Activated naive CD8-positive, alpha-beta T cell treated with anti-CD3 and anti-CD28 coated beads, Interleukin-2, amount 50 U/mL, for 24 hours (primary cell): ENCODE measurements at regions not wholly inside any gene's neighbourhood (a gene's known extent, or its start where the extent isn't known, plus 50 kb on each side); places are given as distances from the start of the nearest gene placed in this dataset.
A peak's percentile ranks its signal among the peaks of the same experiment; 100 is the strongest.

Source experiments
- ATAC-seq: fragments of 150-1000 bp; cut with Tn5 transposase; one replicate; pipeline ENCODE4 v1.10.0; 2021
- DNase-seq: peaks from one replicate; pipeline ENCODE4 v3.0.0; 2021
- H3K27ac Mint-ChIP-seq: one replicate; pipeline ENCODE4 v1.8.0; 2021; ENCODE audit warnings: mild to moderate bottlenecking, mixed read lengths
- H3K27me3 Mint-ChIP-seq: one replicate; pipeline ENCODE4 v1.8.0; 2021; ENCODE audit warnings: mixed read lengths
- H3K36me3 Mint-ChIP-seq: one replicate; pipeline ENCODE4 v1.8.0; 2021; ENCODE audit warnings: low read depth, mixed read lengths
- H3K4me1 Mint-ChIP-seq: one replicate; pipeline ENCODE4 v1.8.0; 2021; ENCODE audit warnings: mixed read lengths
- H3K4me3 Mint-ChIP-seq: one replicate; pipeline ENCODE4 v1.8.0; 2021; ENCODE audit warnings: mild to moderate bottlenecking, moderate library complexity, mixed read lengths
- H3K9me3 Mint-ChIP-seq: one replicate; pipeline ENCODE4 v1.8.0; 2021; ENCODE audit warnings: mixed read lengths

- DNase-seq, result no peak
- Mint-ChIP-seq H3K36me3 (no peaks in the 10 kb centered on the region), H3K9me3 (peaks cover 4% of the 10 kb centered on the region), H3K4me1 (no peaks in the 10 kb centered on the region), H3K27ac (no peak overlapping the region), H3K4me3 (no peak overlapping the region), H3K27me3 (peaks cover 14% of the 10 kb centered on the region)
- no peak for ATAC-seq
These were observed 110.7 kb upstream of the GZMB start for GRCh38 chr14:24744641-24745040.

- ATAC-seq (no peak), DNase-seq (no peak)
- H3K27ac Mint-ChIP-seq, result no peak overlapping the region
- H3K9me3 Mint-ChIP-seq, result no peaks in the 10 kb centered on the region
- H3K36me3 Mint-ChIP-seq, result no peaks in the 10 kb centered on the region
- peaks cover 4% of the 10 kb centered on the region for H3K27me3 Mint-ChIP-seq
- H3K4me1 Mint-ChIP-seq, result no peaks in the 10 kb centered on the region
- no peak overlapping the region for H3K4me3 Mint-ChIP-seq
These were observed 107.9 kb upstream of the GZMB start for GRCh38 chr14:24741871-24742270.

GRCh38 chr14:24735984-24736630 lies 102.1 kb upstream of the GZMB start:
- DNase-seq (no peak), ATAC-seq (no peak)
- Mint-ChIP-seq H3K4me3 (no peak overlapping the region), H3K27ac (no peak overlapping the region), H3K4me1 (no peaks in the 10 kb centered on the region), H3K9me3 (no peaks in the 10 kb centered on the region), H3K36me3 (no peaks in the 10 kb centered on the region), H3K27me3 (peaks cover 10% of the 10 kb centered on the region)

DNA sequence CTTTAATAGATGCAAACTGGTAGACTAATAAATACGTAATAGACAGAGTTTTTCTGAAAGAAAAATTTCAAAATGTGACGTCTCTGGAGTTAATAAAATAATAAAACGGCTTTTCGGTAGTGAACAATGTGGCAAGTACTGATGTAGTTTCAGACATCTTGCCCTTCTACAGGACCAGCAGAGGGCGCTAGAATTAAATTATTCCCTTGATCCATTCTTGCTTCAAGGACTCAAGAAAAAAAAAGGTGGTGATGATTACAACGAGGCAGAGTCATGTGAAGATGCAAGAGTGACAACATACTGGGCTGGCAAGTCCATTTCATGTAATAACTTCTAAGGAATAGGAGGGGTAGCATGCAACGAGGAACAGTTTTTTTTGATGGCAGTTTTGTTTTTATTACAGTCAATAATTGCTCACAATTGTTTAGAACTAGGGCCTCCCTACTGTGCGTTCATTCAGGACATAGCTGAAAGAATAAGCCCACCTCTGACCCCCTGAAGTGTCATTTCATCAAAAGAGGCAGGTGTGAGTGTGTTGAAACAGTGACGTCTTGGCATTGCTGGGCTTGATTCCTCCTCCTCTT lies 101.0 kb upstream of the GZMB start:
- no peaks in the 10 kb centered on the region for H3K36me3 Mint-ChIP-seq
- H3K9me3 Mint-ChIP-seq, result no peaks in the 10 kb centered on the region
- H3K4me1 Mint-ChIP-seq, result no peaks in the 10 kb centered on the region
- DNase-seq (peak; percentile 32), ATAC-seq (no peak)
- peaks cover 10% of the 10 kb centered on the region for H3K27me3 Mint-ChIP-seq
- H3K27ac Mint-ChIP-seq, result no peak overlapping the region
- H3K4me3 Mint-ChIP-seq, result no peak overlapping the region

DNA sequence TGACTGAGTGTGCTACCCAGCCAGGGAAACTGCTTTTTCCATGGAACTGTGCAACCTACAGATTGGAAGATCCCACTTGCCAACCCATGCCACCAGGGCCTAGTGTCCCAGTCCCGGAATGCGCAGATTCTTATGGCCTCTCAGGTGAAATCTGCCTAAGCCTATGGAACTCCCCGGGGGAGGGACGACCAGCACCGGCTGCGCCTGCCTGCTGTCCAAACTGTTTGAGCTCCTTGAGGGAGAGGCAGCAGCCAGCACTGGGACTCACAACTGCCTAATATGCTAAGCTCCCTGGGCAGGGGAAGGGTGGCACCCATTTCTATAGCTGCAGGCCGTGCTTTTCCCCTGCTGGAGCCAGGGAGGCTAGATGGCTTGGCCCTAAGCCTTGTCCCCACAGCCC lies 92.5 kb upstream of the GZMB start:
- H3K4me3 Mint-ChIP-seq, result no peak overlapping the region
- no peak overlapping the region for H3K27ac Mint-ChIP-seq
- peaks cover 8% of the 10 kb centered on the region for H3K4me1 Mint-ChIP-seq
- H3K9me3 Mint-ChIP-seq, result peaks cover 7% of the 10 kb centered on the region
- DNase-seq, result no peak
- H3K27me3 Mint-ChIP-seq, result peaks cover 25% of the 10 kb centered on the region
- no peaks in the 10 kb centered on the region for H3K36me3 Mint-ChIP-seq
- ATAC-seq, result no peak

DNA sequence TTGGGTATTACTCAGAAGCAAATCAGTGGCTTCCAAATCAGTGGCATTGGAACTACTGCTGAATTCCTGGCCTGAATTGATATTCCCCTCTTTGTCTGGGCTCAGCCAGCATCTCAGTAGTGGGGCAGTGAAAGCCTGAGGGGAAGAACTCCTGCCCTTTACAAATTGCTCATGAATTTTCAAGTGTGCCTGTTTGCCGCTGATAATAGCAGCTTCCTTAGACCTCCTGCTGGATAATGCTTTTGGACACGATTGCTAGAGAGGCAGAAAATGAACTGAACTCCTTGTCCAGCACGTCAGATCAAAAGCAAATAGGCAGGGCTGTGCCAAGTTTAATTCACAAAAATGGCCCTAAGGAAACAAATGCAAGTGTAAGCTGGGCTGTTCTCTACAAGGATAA lies 91.3 kb upstream of the GZMB start:
- DNase-seq (no peak), ATAC-seq (no peak)
- no peaks in the 10 kb centered on the region for H3K36me3 Mint-ChIP-seq
- H3K4me1 Mint-ChIP-seq, result peaks cover 8% of the 10 kb centered on the region
- H3K27ac Mint-ChIP-seq, result no peak overlapping the region
- peaks cover 7% of the 10 kb centered on the region for H3K9me3 Mint-ChIP-seq
- H3K27me3 Mint-ChIP-seq, result peaks cover 25% of the 10 kb centered on the region
- H3K4me3 Mint-ChIP-seq, result no peak overlapping the region

- Mint-ChIP-seq H3K9me3 (no peaks in the 10 kb centered on the region), H3K36me3 (no peaks in the 10 kb centered on the region), H3K4me1 (peaks cover 8% of the 10 kb centered on the region), H3K27me3 (peaks cover 26% of the 10 kb centered on the region), H3K27ac (no peak overlapping the region), H3K4me3 (no peak overlapping the region)
- DNase-seq (no peak), ATAC-seq (no peak)
These were observed 87.8 kb upstream of the GZMB start for GRCh38 chr14:24721775-24722174.

DNA sequence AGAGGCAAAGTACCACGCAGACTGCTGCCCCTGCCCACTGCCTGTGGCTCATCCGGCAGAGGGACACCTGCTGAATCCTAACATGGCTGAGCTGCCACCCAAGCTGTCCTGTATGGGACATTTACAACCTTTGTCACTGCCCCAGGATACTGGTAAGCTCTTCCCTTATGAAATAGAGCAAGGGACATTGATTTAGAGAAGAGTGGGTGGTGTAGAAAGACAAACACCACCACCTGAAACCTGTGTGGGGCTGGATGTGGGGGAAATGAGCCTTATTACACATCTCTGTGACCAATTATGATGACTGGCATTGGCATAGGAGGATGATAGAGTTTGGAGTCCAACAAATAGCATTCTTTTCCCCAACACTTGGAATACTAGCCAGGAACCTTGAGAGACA lies 81.2 kb upstream of the GZMB start:
- Mint-ChIP-seq H3K36me3 (no peaks in the 10 kb centered on the region), H3K4me1 (peaks cover 7% of the 10 kb centered on the region), H3K27ac (no peak overlapping the region), H3K9me3 (no peaks in the 10 kb centered on the region), H3K27me3 (peaks cover 22% of the 10 kb centered on the region), H3K4me3 (no peak overlapping the region)
- ATAC-seq, result peak; percentile 58
- DNase-seq, result no peak

- no peaks in the 10 kb centered on the region for H3K9me3 Mint-ChIP-seq
- peaks cover 7% of the 10 kb centered on the region for H3K4me1 Mint-ChIP-seq
- H3K4me3 Mint-ChIP-seq, result no peak overlapping the region
- no peaks in the 10 kb centered on the region for H3K36me3 Mint-ChIP-seq
- H3K27ac Mint-ChIP-seq, result no peak overlapping the region
- peaks cover 18% of the 10 kb centered on the region for H3K27me3 Mint-ChIP-seq
- DNase-seq (no peak), ATAC-seq (no peak)
These were observed 79.4 kb upstream of the GZMB start for GRCh38 chr14:24713404-24713803.

DNA sequence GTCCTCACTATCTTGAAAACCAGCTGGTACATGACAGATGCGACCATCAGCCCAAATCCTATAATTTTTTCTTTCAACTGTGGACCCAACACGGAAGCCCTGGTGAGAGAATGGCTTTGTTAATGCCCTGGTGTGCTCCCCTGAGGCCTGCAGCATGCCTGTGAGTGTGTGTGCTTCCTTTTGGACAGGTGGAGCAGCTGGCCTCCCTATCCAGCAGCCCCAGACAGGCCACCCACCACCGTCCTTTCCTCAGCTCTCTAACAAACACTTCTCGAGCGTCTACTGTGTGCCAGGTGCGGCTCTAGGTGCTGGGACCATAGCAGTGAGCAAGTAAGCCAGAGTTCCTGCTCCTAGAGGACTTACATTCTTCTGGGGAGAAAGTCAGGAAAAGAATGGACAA lies 78.9 kb upstream of the GZMB start:
- no peak overlapping the region for H3K4me3 Mint-ChIP-seq
- H3K27me3 Mint-ChIP-seq, result peaks cover 16% of the 10 kb centered on the region
- H3K4me1 Mint-ChIP-seq, result peaks cover 7% of the 10 kb centered on the region
- no peaks in the 10 kb centered on the region for H3K9me3 Mint-ChIP-seq
- ATAC-seq (no peak), DNase-seq (no peak)
- H3K36me3 Mint-ChIP-seq, result no peaks in the 10 kb centered on the region
- H3K27ac Mint-ChIP-seq, result no peak overlapping the region

GRCh38 chr14:24712374-24712773 lies 78.4 kb upstream of the GZMB start:
- no peaks in the 10 kb centered on the region for H3K36me3 Mint-ChIP-seq
- H3K27me3 Mint-ChIP-seq, result peaks cover 16% of the 10 kb centered on the region
- H3K9me3 Mint-ChIP-seq, result no peaks in the 10 kb centered on the region
- DNase-seq (no peak), ATAC-seq (no peak)
- H3K4me1 Mint-ChIP-seq, result peaks cover 7% of the 10 kb centered on the region
- no peak overlapping the region for H3K4me3 Mint-ChIP-seq
- no peak overlapping the region for H3K27ac Mint-ChIP-seq

DNA sequence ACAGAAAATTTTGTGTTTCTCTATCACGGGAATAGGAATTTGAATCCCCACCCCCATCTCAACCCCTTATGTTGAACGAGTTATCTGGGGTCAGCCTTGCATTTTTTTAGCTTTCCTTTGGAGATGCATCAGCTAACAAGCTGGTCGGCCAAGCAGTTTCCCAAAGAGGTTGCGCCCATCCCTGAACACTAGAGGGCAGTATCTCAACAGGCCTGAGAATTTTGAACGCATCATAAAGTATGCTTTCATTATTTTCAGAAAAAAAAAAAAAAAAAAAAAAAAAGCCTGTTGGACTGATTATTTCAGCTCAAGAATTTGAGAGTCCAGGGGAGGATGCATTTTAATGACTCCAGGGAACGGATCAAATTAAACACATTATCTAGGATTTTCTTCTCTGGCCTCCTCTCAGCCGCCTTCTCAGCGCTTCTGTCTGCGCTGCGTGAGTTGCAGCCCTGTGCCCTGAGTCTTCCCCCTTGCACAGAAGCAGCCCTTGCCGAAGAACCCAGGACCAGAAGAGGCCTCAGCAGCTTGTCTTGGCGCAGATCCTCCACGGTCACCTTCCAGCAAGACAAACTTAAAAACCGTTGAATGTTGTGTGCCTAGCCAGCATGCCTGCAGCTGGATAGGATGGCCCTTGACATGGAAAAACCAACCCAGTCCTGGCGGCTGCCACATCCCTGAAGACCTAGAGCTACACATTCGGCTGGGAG lies 76.6 kb upstream of the GZMB start:
- ATAC-seq (peak; percentile 67), DNase-seq (peak; percentile 54)
- peaks cover 10% of the 10 kb centered on the region for H3K27me3 Mint-ChIP-seq
- H3K9me3 Mint-ChIP-seq, result no peaks in the 10 kb centered on the region
- H3K4me3 Mint-ChIP-seq, result no peak overlapping the region
- H3K27ac Mint-ChIP-seq, result no peak overlapping the region
- H3K36me3 Mint-ChIP-seq, result no peaks in the 10 kb centered on the region
- H3K4me1 Mint-ChIP-seq, result peaks cover 10% of the 10 kb centered on the region

DNA sequence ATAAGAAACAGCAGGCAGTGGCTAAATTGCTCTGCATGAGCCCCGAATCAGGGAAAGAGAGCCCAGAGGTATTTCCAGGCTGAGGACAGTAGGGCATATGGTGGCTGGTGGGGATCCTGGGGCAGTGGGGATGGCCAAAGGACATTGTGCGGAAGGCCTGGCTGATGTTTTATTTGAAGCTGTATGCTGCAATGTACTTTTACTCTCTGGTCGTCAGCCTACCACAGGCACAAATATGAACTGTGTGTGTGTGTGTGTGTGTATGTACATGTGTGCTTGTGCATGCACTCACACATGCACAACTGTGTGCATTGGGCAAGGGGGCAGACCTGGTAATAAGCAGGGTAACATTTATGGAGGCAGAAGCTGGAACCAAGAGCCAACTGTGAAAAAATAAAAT lies 74.7 kb upstream of the GZMB start:
- DNase-seq (no peak), ATAC-seq (no peak)
- H3K27ac Mint-ChIP-seq, result no peak overlapping the region
- H3K36me3 Mint-ChIP-seq, result no peaks in the 10 kb centered on the region
- H3K4me1 Mint-ChIP-seq, result peaks cover 5% of the 10 kb centered on the region
- no peaks in the 10 kb centered on the region for H3K9me3 Mint-ChIP-seq
- peaks cover 2% of the 10 kb centered on the region for H3K27me3 Mint-ChIP-seq
- H3K4me3 Mint-ChIP-seq, result no peak overlapping the region

- no peaks in the 10 kb centered on the region for H3K36me3 Mint-ChIP-seq
- peaks cover 2% of the 10 kb centered on the region for H3K27me3 Mint-ChIP-seq
- H3K27ac Mint-ChIP-seq, result no peak overlapping the region
- no peak for ATAC-seq
- peaks cover 5% of the 10 kb centered on the region for H3K4me1 Mint-ChIP-seq
- no peak for DNase-seq
- no peaks in the 10 kb centered on the region for H3K9me3 Mint-ChIP-seq
- no peak overlapping the region for H3K4me3 Mint-ChIP-seq
These were observed 72.4 kb upstream of the GZMB start for GRCh38 chr14:24706351-24706750.

DNA sequence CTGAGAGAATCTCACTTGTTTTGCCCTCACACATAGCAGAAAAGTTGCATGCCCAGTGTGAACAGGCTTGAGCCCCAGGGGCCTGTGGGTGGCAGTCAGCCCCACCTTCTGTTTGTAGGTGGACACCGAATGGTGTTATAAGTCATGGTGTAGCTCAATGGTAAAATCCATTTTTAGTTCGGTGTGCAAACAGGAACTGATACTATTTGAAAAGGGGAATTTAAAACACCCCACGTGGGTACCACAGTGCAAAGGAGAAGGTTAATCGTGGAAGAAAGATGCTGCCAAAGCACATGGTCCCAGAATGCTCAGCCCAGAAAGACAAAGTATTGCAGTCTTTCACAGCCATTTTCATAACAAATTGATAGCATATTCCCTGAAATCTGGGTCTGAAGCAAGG lies 71.8 kb upstream of the GZMB start:
- Mint-ChIP-seq H3K27me3 (peaks cover 2% of the 10 kb centered on the region), H3K36me3 (no peaks in the 10 kb centered on the region), H3K9me3 (no peaks in the 10 kb centered on the region), H3K4me1 (peaks cover 5% of the 10 kb centered on the region), H3K4me3 (no peak overlapping the region), H3K27ac (no peak overlapping the region)
- ATAC-seq (no peak), DNase-seq (no peak)
